WTC11 (cell line): ENCODE measurements at regions not wholly inside any gene's neighbourhood (a gene's known extent, or its start where the extent isn't known, plus 50 kb on each side); places are given as distances from the start of the nearest gene placed in this dataset.

Experiments
- ATAC-seq: fragments of 200-7000 bp; cut with Tn5 transposase; 2 replicates; pipeline ENCODE4 v1.10.0; 2021; ENCODE audit warnings: mild to moderate bottlenecking, moderate library complexity
- CTCF ChIA-PET: fragments of 300-600 bp; sonication (Branson Sonifier 250); formaldehyde crosslinking; loops from one replicate; lab custom pipeline; 2021; ENCODE audit warnings: antibody characterized with exemption; lab: Charles Lee
- POLR2A ChIA-PET: fragments of 350-600 bp; sonication (Branson Sonifier 250); formaldehyde crosslinking; loops from one replicate; lab custom pipeline; 2021; ENCODE audit warnings: antibody characterized with exemption; lab: Charles Lee
- DNase-seq: peaks from one replicate; pipeline ENCODE4 v3.0.0; 2021; ENCODE audit warnings: low spot score
- H3K27ac Mint-ChIP-seq: 2 replicates; pipeline ENCODE4 v1.8.0; 2021; ENCODE audit warnings: mixed read lengths
- H3K27me3 Mint-ChIP-seq: 2 replicates; pipeline ENCODE4 v1.8.0; 2021; ENCODE audit warnings: low read depth, mild to moderate bottlenecking, moderate library complexity, mixed read lengths
- H3K36me3 Mint-ChIP-seq: 2 replicates; pipeline ENCODE4 v1.8.0; 2021; ENCODE audit warnings: mixed read lengths
- H3K4me1 Mint-ChIP-seq: 2 replicates; pipeline ENCODE4 v1.8.0; 2022; ENCODE audit warnings: mixed read lengths
- H3K4me3 Mint-ChIP-seq: 2 replicates; pipeline ENCODE4 v1.8.0; 2021; ENCODE audit warnings: mild to moderate bottlenecking, moderate library complexity, mixed read lengths
- H3K9me3 Mint-ChIP-seq: 2 replicates; pipeline ENCODE4 v1.8.0; 2021; ENCODE audit warnings: mixed read lengths
- ATF6 ChIP-seq: sonication (generic); formaldehyde crosslinking; IDR thresholded peaks from 2 replicates; pipeline ENCODE4 v1.8.1; 2023; ENCODE audit warnings: mild to moderate bottlenecking, missing genetic modification reagents
- E2F5 ChIP-seq: sonication (generic); formaldehyde crosslinking; IDR thresholded peaks from 2 replicates; pipeline ENCODE4 v1.8.1; 2022; ENCODE audit warnings: mild to moderate bottlenecking, moderate library complexity, missing genetic modification reagents
- ELF4 ChIP-seq: sonication (generic); formaldehyde crosslinking; IDR thresholded peaks from 2 replicates; pipeline ENCODE4 v1.8.1; 2022; ENCODE audit warnings: low read depth, mild to moderate bottlenecking, moderate library complexity, missing genetic modification reagents
- ERG ChIP-seq: fragments of 250-450 bp; sonication (Bioruptor Pico); IDR thresholded peaks from 2 replicates; pipeline ENCODE4 v1.8.0; 2021; ENCODE audit warnings: mild to moderate bottlenecking
- ETV6 ChIP-seq: sonication (generic); formaldehyde crosslinking; IDR thresholded peaks from 2 replicates; pipeline ENCODE4 v1.8.1; 2022; ENCODE audit warnings: mild to moderate bottlenecking, missing genetic modification reagents
- JUN ChIP-seq: sonication (generic); formaldehyde crosslinking; IDR thresholded peaks from 2 replicates; pipeline ENCODE4 v1.8.0; 2023; ENCODE audit warnings: mild to moderate bottlenecking, missing genetic modification reagents
- KAT7 ChIP-seq: sonication (generic); formaldehyde crosslinking; IDR thresholded peaks from 2 replicates; pipeline ENCODE4 v1.8.1; 2023; ENCODE audit warnings: missing genetic modification reagents, mild to moderate bottlenecking, borderline replicate concordance
- MLX ChIP-seq: sonication (generic); formaldehyde crosslinking; IDR thresholded peaks from 2 replicates; pipeline ENCODE4 v1.8.1; 2023; ENCODE audit warnings: mild to moderate bottlenecking, missing genetic modification reagents, moderate library complexity
- MXD4 ChIP-seq: fragments of 250-450 bp; sonication (Bioruptor Pico); IDR thresholded peaks from 2 replicates; pipeline ENCODE4 v1.8.0; 2021; ENCODE audit warnings: mild to moderate bottlenecking, moderate library complexity, borderline replicate concordance
- MYBL2 ChIP-seq: sonication (generic); formaldehyde crosslinking; IDR thresholded peaks from 2 replicates; pipeline ENCODE4 v1.8.1; 2023; ENCODE audit warnings: mild to moderate bottlenecking, moderate library complexity, missing genetic modification reagents
- NFATC4 ChIP-seq: fragments of 250-450 bp; sonication (Bioruptor Pico); IDR thresholded peaks from 2 replicates; pipeline ENCODE4 v1.9.0; 2021; ENCODE audit warnings: mild to moderate bottlenecking
- NFE2L1 ChIP-seq: sonication (generic); formaldehyde crosslinking; IDR thresholded peaks from 2 replicates; pipeline ENCODE4 v1.8.1; 2023; ENCODE audit warnings: missing genetic modification reagents
- NR1H2 ChIP-seq: sonication (generic); formaldehyde crosslinking; IDR thresholded peaks from 2 replicates; pipeline ENCODE4 v1.9.0; 2021; ENCODE audit warnings: mild to moderate bottlenecking, moderate library complexity, missing genetic modification reagents
- NR2C2 ChIP-seq: sonication (generic); formaldehyde crosslinking; IDR thresholded peaks from 2 replicates; pipeline ENCODE4 v1.8.0; 2022; ENCODE audit warnings: mild to moderate bottlenecking, missing genetic modification reagents
- NR3C1 ChIP-seq: sonication (generic); formaldehyde crosslinking; conservative IDR thresholded peaks from 2 replicates; pipeline ENCODE4 v1.8.1; 2023; ENCODE audit warnings: low read depth, mild to moderate bottlenecking, missing genetic modification reagents
- OVOL2 ChIP-seq: fragments of 250-450 bp; sonication (Bioruptor Pico); IDR thresholded peaks from 2 replicates; pipeline ENCODE4 v1.9.0; 2021; ENCODE audit warnings: mild to moderate bottlenecking, borderline replicate concordance
- PRRX2 ChIP-seq: fragments of 250-450 bp; sonication (Bioruptor Pico); IDR thresholded peaks from 2 replicates; pipeline ENCODE4 v1.8.0; 2021; ENCODE audit warnings: mild to moderate bottlenecking
- TCF7 ChIP-seq: sonication (generic); formaldehyde crosslinking; IDR thresholded peaks from 2 replicates; pipeline ENCODE4 v1.8.0; 2022; ENCODE audit warnings: mild to moderate bottlenecking, low read depth, missing genetic modification reagents, moderate library complexity
- TEAD1 ChIP-seq: sonication (generic); formaldehyde crosslinking; IDR thresholded peaks from 2 replicates; pipeline ENCODE4 v1.8.0; 2022; ENCODE audit warnings: mild to moderate bottlenecking, missing genetic modification reagents
- ZNF232 ChIP-seq: sonication (generic); formaldehyde crosslinking; IDR thresholded peaks from 2 replicates; pipeline ENCODE4 v1.8.0; 2022; ENCODE audit warnings: mild to moderate bottlenecking, missing genetic modification reagents
- ZNF416 ChIP-seq: fragments of 250-450 bp; sonication (Bioruptor Pico); IDR thresholded peaks from 2 replicates; pipeline ENCODE4 v1.9.0; 2021; ENCODE audit warnings: mild to moderate bottlenecking, inconsistent platforms
- ZNF425 ChIP-seq: fragments of 250-450 bp; sonication (Bioruptor Pico); conservative IDR thresholded peaks from 2 replicates; pipeline ENCODE4 v1.9.0; 2021; ENCODE audit warnings: mild to moderate bottlenecking
- TF ChIP-seq, protein P1 (sequence below): sonication (generic); formaldehyde crosslinking; IDR thresholded peaks from 2 replicates; pipeline ENCODE4 v1.8.0; 2022; ENCODE audit warnings: mild to moderate bottlenecking, missing genetic modification reagents
- TF ChIP-seq, protein P2 (sequence below): fragments of 250-450 bp; sonication (Bioruptor Pico); IDR thresholded peaks from 2 replicates; pipeline ENCODE4 v2.1.2; 2022; ENCODE audit warnings: mild to moderate bottlenecking, moderate library complexity

GRCh38 chr9:36745977-36746376 is 173.3 kb downstream of the MELK start:
- TF ChIP-seq NR3C1 (CRISPR knock-in tag) (no peak), NFE2L1 (CRISPR knock-in tag) (no peak), OVOL2 (CRISPR knock-in tag) (no peak), MYBL2 (no peak), ZNF232 (CRISPR knock-in tag) (no peak), TEAD1 (CRISPR knock-in tag) (no peak), ERG (CRISPR knock-in tag) (no peak), MLX (CRISPR knock-in tag) (no peak), NR1H2 (CRISPR knock-in tag) (no peak), ATF6 (no peak), NR2C2 (CRISPR knock-in tag) (no peak), PRRX2 (no peak), ZNF416 (CRISPR knock-in tag) (no peak), TCF7 (CRISPR knock-in tag) (no peak), ETV6 (CRISPR knock-in tag) (no peak), NFATC4 (CRISPR knock-in tag) (no peak), ZNF425 (CRISPR knock-in tag) (no peak), E2F5 (CRISPR knock-in tag) (no peak), MXD4 (no peak)
- TF ChIP-seq, protein P1, sequence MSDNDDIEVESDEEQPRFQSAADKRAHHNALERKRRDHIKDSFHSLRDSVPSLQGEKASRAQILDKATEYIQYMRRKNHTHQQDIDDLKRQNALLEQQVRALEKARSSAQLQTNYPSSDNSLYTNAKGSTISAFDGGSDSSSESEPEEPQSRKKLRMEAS (CRISPR knock-in tag): no peak
- Mint-ChIP-seq H3K27ac (no peak overlapping the region), H3K4me1 (peaks cover 9% of the 10 kb centered on the region), H3K9me3 (no peaks in the 10 kb centered on the region), H3K36me3 (no peaks in the 10 kb centered on the region), H3K27me3 (peaks cover 10% of the 10 kb centered on the region), H3K4me3 (no peak overlapping the region)
- no peak for ATAC-seq
- ChIA-PET CTCF (no interaction called here), POLR2A (no interaction called here)
- no peak for DNase-seq

- Mint-ChIP-seq H3K27me3 (peaks cover 10% of the 10 kb centered on the region), H3K9me3 (no peaks in the 10 kb centered on the region), H3K4me3 (no peak overlapping the region), H3K36me3 (no peaks in the 10 kb centered on the region), H3K27ac (no peak overlapping the region), H3K4me1 (peaks cover 9% of the 10 kb centered on the region)
- CTCF ChIA-PET: no interaction called here
- DNase-seq (no peak), ATAC-seq (no peak)
- POLR2A ChIA-PET: no interaction called here
- TF ChIP-seq JUN (CRISPR knock-in tag): no peak
- TF ChIP-seq, protein P2, sequence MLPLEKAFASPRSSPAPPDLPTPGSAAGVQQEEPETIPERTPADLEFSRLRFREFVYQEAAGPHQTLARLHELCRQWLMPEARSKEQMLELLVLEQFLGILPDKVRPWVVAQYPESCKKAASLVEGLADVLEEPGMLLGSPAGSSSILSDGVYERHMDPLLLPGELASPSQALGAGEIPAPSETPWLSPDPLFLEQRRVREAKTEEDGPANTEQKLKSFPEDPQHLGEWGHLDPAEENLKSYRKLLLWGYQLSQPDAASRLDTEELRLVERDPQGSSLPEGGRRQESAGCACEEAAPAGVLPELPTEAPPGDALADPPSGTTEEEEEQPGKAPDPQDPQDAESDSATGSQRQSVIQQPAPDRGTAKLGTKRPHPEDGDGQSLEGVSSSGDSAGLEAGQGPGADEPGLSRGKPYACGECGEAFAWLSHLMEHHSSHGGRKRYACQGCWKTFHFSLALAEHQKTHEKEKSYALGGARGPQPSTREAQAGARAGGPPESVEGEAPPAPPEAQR (CRISPR knock-in tag): no peak
- TF ChIP-seq ELF4 (CRISPR knock-in tag): no peak
- no peak for TF ChIP-seq KAT7
- no peak for TF ChIP-seq TEAD1 (CRISPR knock-in tag)
- no peak for TF ChIP-seq ZNF416 (CRISPR knock-in tag)
These were observed 173.7 kb downstream of the MELK start for GRCh38 chr9:36746415-36746814.
